AG04450 (cell line): ENCODE measurements at regions not wholly inside any gene's neighbourhood (a gene's known extent, or its start where the extent isn't known, plus 50 kb on each side); places are given as distances from the start of the nearest gene placed in this dataset.

Experiments used
- CTCF ChIA-PET: fragments of 300-600, 350-600 bp; formaldehyde crosslinking; extraction: SDS; loops from one replicate; lab custom pipeline; 2022; ENCODE audit warnings: antibody characterized with exemption, inconsistent platforms; lab: Charles Lee
- POLR2A ChIA-PET: fragments of 350-600 bp; formaldehyde crosslinking; extraction: SDS; loops from one replicate; lab custom pipeline; 2021; ENCODE audit warnings: antibody characterized with exemption, inconsistent platforms; lab: Yijun Ruan, JAX
- DNase-seq: peaks from one replicate; pipeline ENCODE4 v3.0.0-alpha.2; 2011; ENCODE audit warnings: low read depth, low spot score
- H3K27ac ChIP-seq: one replicate; pipeline ENCODE4 v1.5.1; 2012; ENCODE audit warnings: low read depth, low read length, control low read depth
- H3K27me3 ChIP-seq: one replicate; pipeline ENCODE4 v1.6.0; 2012; ENCODE audit warnings: low read length; ENCODE audit not compliant: control insufficient read depth, insufficient read depth
- H3K4me3 ChIP-seq: 2 replicates; pipeline ENCODE4 v1.5.1; 2011; ENCODE audit warnings: mild to moderate bottlenecking, low read depth, low read length, control low read depth
- H3K9me3 ChIP-seq: 2 replicates; pipeline ENCODE4 v1.5.1; 2012; ENCODE audit warnings: low read length; ENCODE audit not compliant: control insufficient read depth, insufficient read depth
- TF ChIP-seq, protein P1 (sequence below): IDR thresholded peaks from 2 replicates; pipeline ENCODE4 v1.5.1; 2011; ENCODE audit warnings: low read depth, low read length, control low read depth, inconsistent platforms

- Histone ChIP-seq H3K27ac (no peak overlapping the region), H3K4me3 (no peak overlapping the region), H3K27me3 (peaks cover 20% of the 10 kb centered on the region), H3K9me3 (no peaks in the 10 kb centered on the region)
- ChIA-PET CTCF (no interaction called here), POLR2A (interaction anchor here (1.1 kb wide), 1 partner anchor 18 kb away, joined by 5 read pairs; no protein-coding TSS in a partner anchor)
- TF ChIP-seq, protein P1, sequence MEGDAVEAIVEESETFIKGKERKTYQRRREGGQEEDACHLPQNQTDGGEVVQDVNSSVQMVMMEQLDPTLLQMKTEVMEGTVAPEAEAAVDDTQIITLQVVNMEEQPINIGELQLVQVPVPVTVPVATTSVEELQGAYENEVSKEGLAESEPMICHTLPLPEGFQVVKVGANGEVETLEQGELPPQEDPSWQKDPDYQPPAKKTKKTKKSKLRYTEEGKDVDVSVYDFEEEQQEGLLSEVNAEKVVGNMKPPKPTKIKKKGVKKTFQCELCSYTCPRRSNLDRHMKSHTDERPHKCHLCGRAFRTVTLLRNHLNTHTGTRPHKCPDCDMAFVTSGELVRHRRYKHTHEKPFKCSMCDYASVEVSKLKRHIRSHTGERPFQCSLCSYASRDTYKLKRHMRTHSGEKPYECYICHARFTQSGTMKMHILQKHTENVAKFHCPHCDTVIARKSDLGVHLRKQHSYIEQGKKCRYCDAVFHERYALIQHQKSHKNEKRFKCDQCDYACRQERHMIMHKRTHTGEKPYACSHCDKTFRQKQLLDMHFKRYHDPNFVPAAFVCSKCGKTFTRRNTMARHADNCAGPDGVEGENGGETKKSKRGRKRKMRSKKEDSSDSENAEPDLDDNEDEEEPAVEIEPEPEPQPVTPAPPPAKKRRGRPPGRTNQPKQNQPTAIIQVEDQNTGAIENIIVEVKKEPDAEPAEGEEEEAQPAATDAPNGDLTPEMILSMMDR: no peak
- DNase-seq: no peak
Observed at GRCh38 chr22:27170491-27170890, 513.1 kb downstream of the MIAT start.

DNA sequence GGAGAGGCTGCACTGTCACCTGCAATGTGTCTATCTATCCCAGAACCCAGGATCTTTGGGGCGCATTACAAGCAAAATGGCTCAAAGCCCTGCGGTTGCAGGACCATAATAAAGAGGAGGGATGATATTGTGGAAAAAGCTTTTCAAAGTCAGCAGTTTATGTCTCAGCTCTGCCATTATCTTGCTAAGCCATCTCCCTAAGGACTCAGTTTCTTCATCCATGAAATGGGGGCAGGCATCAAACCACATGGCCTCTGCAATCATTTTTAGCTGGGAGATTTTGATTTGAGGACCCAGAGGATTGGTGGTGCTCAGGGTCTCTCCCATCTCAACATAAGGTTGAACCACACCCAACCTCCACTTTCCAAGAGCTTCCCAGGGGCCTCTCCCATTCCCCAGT is 513.8 kb downstream of the MIAT start:
- no peak overlapping the region for H3K4me3 ChIP-seq
- no peak for DNase-seq
- ChIA-PET POLR2A (no interaction called here), CTCF (no interaction called here)
- TF ChIP-seq, protein P1: no peak
- H3K9me3 ChIP-seq: no peaks in the 10 kb centered on the region
- peaks cover 21% of the 10 kb centered on the region for H3K27me3 ChIP-seq
- no peak overlapping the region for H3K27ac ChIP-seq

- no peak overlapping the region for H3K27ac ChIP-seq
- peaks cover 34% of the 10 kb centered on the region for H3K27me3 ChIP-seq
- CTCF ChIA-PET: no interaction called here
- DNase-seq: no peak
- TF ChIP-seq, protein P1: no peak
- POLR2A ChIA-PET: no interaction called here
- H3K9me3 ChIP-seq: no peaks in the 10 kb centered on the region
- no peak overlapping the region for H3K4me3 ChIP-seq
Observed at GRCh38 chr22:27173530-27173929, 516.1 kb downstream of the MIAT start.

DNA sequence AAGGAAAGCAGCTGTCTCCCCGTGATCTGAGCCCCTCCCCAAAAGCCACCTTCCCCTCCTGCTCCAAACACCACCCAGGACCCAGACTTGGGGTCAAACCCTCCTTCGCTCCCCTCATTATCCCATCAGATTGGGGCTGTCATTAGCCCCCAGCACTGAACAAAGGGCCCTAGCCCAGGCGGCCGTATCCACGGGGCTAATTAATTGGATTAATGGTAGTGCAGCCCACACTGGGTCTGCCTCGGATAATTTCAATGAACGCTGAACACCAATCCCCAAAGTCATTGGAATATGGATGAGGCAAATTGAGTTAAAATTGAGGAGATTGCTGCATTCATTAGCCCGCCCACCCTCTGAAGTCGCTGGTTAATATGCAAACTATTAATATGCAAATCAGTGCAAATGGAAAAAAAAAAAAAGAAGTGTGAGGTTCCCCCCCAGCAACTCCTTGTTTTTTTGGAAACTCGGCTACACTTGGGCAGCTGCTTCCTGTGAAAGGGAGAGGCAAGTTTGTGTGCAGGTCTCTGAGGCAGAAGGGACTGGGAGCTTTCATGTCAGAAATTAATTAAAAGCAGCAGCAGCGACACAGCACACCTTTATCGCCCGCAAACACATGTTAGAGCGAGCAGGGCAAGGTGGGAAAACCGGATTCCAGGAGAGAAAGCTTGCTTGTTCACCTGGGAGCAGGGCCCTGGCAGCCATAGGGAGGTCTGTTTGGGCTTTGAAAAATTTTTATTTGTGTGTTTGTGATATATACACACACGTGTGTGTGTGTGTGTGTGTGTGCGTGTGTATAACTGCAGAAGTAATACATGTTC is 517.8 kb downstream of the MIAT start:
- Histone ChIP-seq H3K9me3 (no peaks in the 10 kb centered on the region), H3K27me3 (peaks cover 34% of the 10 kb centered on the region), H3K4me3 (no peak overlapping the region), H3K27ac (no peak overlapping the region)
- no peak for DNase-seq
- POLR2A ChIA-PET: no interaction called here
- TF ChIP-seq, protein P1: no peak
- CTCF ChIA-PET: no interaction called here

DNA sequence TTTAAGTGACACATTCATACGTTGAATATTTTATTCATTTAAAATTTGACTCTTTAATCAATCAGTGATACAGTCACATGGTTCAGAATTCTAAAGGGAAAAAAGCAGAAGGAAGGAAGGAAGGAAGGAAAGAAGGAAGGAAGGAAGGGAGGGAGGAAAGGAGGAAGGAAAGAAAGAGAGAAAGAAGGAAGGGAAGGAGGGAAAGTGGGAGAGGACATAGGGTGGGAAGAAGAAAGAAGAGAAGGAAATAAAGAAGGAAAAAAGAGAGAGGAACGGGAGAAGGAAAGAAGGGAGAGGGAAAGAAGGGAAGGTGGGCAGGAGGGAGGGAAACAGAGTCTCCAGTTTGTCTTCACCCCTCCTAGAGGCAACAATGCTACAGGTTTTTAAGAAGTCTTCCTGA is 518.6 kb downstream of the MIAT start:
- TF ChIP-seq, protein P1: no peak
- ChIA-PET POLR2A (no interaction called here), CTCF (no interaction called here)
- Histone ChIP-seq H3K27me3 (peaks cover 38% of the 10 kb centered on the region), H3K9me3 (no peaks in the 10 kb centered on the region), H3K4me3 (no peak overlapping the region), H3K27ac (no peak overlapping the region)
- DNase-seq: no peak
